ENCODE measurements at regions not wholly inside any gene's neighbourhood (a gene's known extent, or its start where the extent isn't known, plus 50 kb on each side); places are given as distances from the start of the nearest gene placed in this dataset.

- 54% methylated on average over 2 of the region's 6 CpGs for WGBS (ENCODE audit: insufficient coverage)
- H3K27me3 Mint-ChIP-seq = peaks cover 25 to 30% of the 10 kb centered on the region in 2 donors
Measured at GRCh38 chr7:127512663-127513062, 72.7 kb downstream of the GCC1 start.

GRCh38 chr7:127504715-127505114 is 80.7 kb downstream of the GCC1 start:
- H3K27ac ChIP-seq (ENCODE audit: low read length) = no peak overlapping the region
- Mint-ChIP-seq H3K9me3 (no peaks in the 10 kb centered on the region), H3K4me3 (no peak overlapping the region), H3K4me1 (no peaks in the 10 kb centered on the region), H3K27me3 (peaks cover 24 to 34% of the 10 kb centered on the region in 2 donors), H3K36me3 (no peaks in the 10 kb centered on the region), H3K27ac (no peak overlapping the region)
- H3K4me3 ChIP-seq (ENCODE audit: control insufficient read depth in 1 of 2, extremely low read depth in 1 of 2, low read length in 1 of 2) = no peak overlapping the region
- H3K27me3 ChIP-seq (replicated peaks in 1 of 2; ENCODE audit: control insufficient read depth in 2 of 2, extremely low read depth in 1 of 2, insufficient read depth in 2 of 2, low read length in 1 of 2) = peaks cover 0 to 8% of the 10 kb centered on the region in 2 experiments
- ATAC-seq (replicated peaks in 1 of 4) = no peak
- 0% methylated on average over 1 of the region's 4 CpGs for WGBS (ENCODE audit: insufficient coverage)
- ChIA-PET CTCF (interaction anchor here in 1 of 2 donors (1.1 kb wide), 1 partner anchor 10 kb away, joined by 4 read pairs; no protein-coding TSS in a partner anchor), POLR2A (no interaction called here)
- H3K36me3 ChIP-seq (ENCODE audit: control insufficient read depth in 2 of 2, extremely low read depth in 1 of 2, insufficient read depth in 1 of 2, low read length in 1 of 2) = no peaks in the 10 kb centered on the region
- DNase-seq = peak in 12 of 35 experiments; percentile 2 to 34 (median 8)
- H3K4me1 ChIP-seq (ENCODE audit: control insufficient read depth in 1 of 2, extremely low read depth in 1 of 2, insufficient read depth in 2 of 2, low read length in 2 of 2) = no peaks in the 10 kb centered on the region
- H3K9me3 ChIP-seq = no peaks in the 10 kb centered on the region

More at GRCh38 chr7:127512663-127513062, 72.7 kb downstream of the GCC1 start:
- Mint-ChIP-seq H3K27ac (no peak overlapping the region), H3K4me1 (no peaks in the 10 kb centered on the region), H3K4me3 (no peak overlapping the region), H3K36me3 (no peaks in the 10 kb centered on the region), H3K9me3 (no peaks in the 10 kb centered on the region)
- Histone ChIP-seq H3K27me3 (replicated peaks in 1 of 2; ENCODE audit: control insufficient read depth in 2 of 2, extremely low read depth in 1 of 2, insufficient read depth in 2 of 2, low read length in 1 of 2) (peaks cover 7% of the 10 kb centered on the region in 2 experiments), H3K36me3 (ENCODE audit: control insufficient read depth in 2 of 2, extremely low read depth in 1 of 2, insufficient read depth in 1 of 2, low read length in 1 of 2) (no peaks in the 10 kb centered on the region), H3K9me3 (no peaks in the 10 kb centered on the region), H3K4me1 (ENCODE audit: control insufficient read depth in 1 of 2, extremely low read depth in 1 of 2, insufficient read depth in 2 of 2, low read length in 2 of 2) (no peaks in the 10 kb centered on the region), H3K4me3 (ENCODE audit: control insufficient read depth in 1 of 2, extremely low read depth in 1 of 2, low read length in 1 of 2) (no peak overlapping the region), H3K27ac (ENCODE audit: low read length) (no peak overlapping the region)
- DNase-seq = no peak
- CTCF ChIA-PET = no interaction called here
- POLR2A ChIA-PET = no interaction called here
- ATAC-seq (replicated peaks in 1 of 4) = no peak

DNA sequence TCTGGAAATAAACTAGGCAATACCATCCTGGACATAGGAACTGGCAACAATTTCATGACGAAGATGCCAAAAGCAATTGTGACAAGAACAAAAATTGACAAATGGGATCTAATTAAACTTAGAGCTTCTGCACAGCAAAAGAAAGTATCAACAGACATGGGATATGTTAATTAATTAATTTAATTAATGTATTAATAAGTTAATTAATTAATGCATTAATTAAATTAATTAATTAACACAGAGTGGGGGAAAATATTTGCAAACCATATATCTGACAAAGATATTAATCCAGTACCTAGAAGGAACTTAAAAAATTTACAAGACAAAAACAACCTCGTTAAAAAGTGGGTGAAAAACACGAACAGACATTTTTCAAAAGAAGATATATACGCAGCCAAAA is 83.6 kb downstream of the GCC1 start:
- H3K36me3 ChIP-seq (ENCODE audit: control insufficient read depth in 2 of 2, extremely low read depth in 1 of 2, insufficient read depth in 1 of 2, low read length in 1 of 2) = no peaks in the 10 kb centered on the region
- no CpG with 5 or more reads among the region's 4 CpGs for WGBS (ENCODE audit: insufficient coverage)
- Mint-ChIP-seq H3K27me3 (peaks cover 18 to 20% of the 10 kb centered on the region in 2 donors), H3K4me1 (no peaks in the 10 kb centered on the region), H3K27ac (no peak overlapping the region), H3K4me3 (no peak overlapping the region), H3K9me3 (no peaks in the 10 kb centered on the region), H3K36me3 (no peaks in the 10 kb centered on the region)
- H3K27me3 ChIP-seq (replicated peaks in 1 of 2; ENCODE audit: control insufficient read depth in 2 of 2, extremely low read depth in 1 of 2, insufficient read depth in 2 of 2, low read length in 1 of 2) = peaks cover 0 to 2% of the 10 kb centered on the region in 2 experiments
- POLR2A ChIA-PET = no interaction called here
- ATAC-seq (replicated peaks in 1 of 4) (no peak), DNase-seq (no peak)
- CTCF ChIA-PET = no interaction called here
- H3K27ac ChIP-seq (ENCODE audit: low read length) = no peak overlapping the region
- no peak overlapping the region for H3K4me3 ChIP-seq (ENCODE audit: control insufficient read depth in 1 of 2, extremely low read depth in 1 of 2, low read length in 1 of 2)
- H3K4me1 ChIP-seq (ENCODE audit: control insufficient read depth in 1 of 2, extremely low read depth in 1 of 2, insufficient read depth in 2 of 2, low read length in 2 of 2) = no peaks in the 10 kb centered on the region
- H3K9me3 ChIP-seq = no peaks in the 10 kb centered on the region

DNA sequence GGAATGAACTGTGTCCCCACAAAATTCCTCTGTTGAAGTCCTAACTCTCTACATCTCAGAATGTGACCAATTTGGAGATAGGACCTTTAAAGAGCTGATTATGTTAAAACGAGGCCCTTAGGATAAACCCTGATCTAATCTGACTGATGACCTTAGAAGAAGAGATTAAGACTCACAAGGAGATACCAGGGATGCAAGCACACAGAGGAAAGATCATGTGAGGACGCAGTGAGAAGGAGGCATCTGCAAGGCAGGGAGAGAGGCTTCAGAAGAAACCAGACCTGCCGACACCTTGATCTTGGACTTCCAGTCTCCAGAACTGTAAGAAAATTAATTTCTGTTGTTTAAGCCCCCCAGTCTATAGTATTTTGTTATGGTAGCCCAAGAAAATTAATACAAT is 94.9 kb upstream of the ZNF800 start:
- no peaks in the 10 kb centered on the region for H3K9me3 ChIP-seq
- Mint-ChIP-seq H3K27ac (no peak overlapping the region), H3K4me3 (no peak overlapping the region), H3K4me1 (peaks cover 11 to 15% (median 12%) of the 10 kb centered on the region in 3 donors), H3K27me3 (peaks cover 6 to 24% of the 10 kb centered on the region in 2 donors), H3K9me3 (no peaks in the 10 kb centered on the region), H3K36me3 (no peaks in the 10 kb centered on the region)
- no peak overlapping the region for H3K4me3 ChIP-seq (ENCODE audit: control insufficient read depth in 1 of 2, extremely low read depth in 1 of 2, low read length in 1 of 2)
- ATAC-seq (replicated peaks in 1 of 4) = no peak
- ChIA-PET CTCF (no interaction called here), POLR2A (no interaction called here)
- no peaks in the 10 kb centered on the region for H3K36me3 ChIP-seq (ENCODE audit: control insufficient read depth in 2 of 2, extremely low read depth in 1 of 2, insufficient read depth in 1 of 2, low read length in 1 of 2)
- no peak overlapping the region for H3K27ac ChIP-seq (ENCODE audit: low read length)
- no peak for DNase-seq
- no peaks in the 10 kb centered on the region for H3K27me3 ChIP-seq (replicated peaks in 1 of 2; ENCODE audit: control insufficient read depth in 2 of 2, extremely low read depth in 1 of 2, insufficient read depth in 2 of 2, low read length in 1 of 2)
- 92% methylated on average over 2 of the region's 3 CpGs for WGBS (ENCODE audit: insufficient coverage)
- peaks cover 0 to 3% of the 10 kb centered on the region in 2 experiments for H3K4me1 ChIP-seq (ENCODE audit: control insufficient read depth in 1 of 2, extremely low read depth in 1 of 2, insufficient read depth in 2 of 2, low read length in 2 of 2)

DNA sequence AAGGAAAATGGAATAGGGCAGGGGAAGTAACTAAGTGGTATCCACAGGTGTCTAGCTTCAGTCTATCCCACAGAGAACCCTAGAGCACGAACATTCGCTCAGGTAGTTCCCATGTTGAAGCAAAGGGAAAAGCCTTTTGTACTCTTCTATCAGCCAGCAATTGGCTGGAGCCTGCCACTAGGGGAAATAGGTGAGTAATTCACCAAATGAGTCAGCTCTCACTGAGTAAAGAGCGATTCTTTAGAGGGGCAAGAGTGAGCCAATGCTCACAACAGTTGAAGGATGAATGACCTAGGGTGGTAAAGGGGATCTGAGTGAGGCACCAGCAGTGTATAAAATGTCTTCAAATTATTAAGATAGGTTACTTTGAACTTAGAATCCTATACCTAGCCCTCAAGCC is 94.1 kb upstream of the ZNF800 start:
- ChIA-PET POLR2A (no interaction called here), CTCF (no interaction called here)
- DNase-seq = no peak
- ATAC-seq (replicated peaks in 1 of 4) = no peak
- Histone ChIP-seq H3K4me1 (ENCODE audit: control insufficient read depth in 1 of 2, extremely low read depth in 1 of 2, insufficient read depth in 2 of 2, low read length in 2 of 2) (peaks cover 0 to 3% of the 10 kb centered on the region in 2 experiments), H3K27ac (ENCODE audit: low read length) (no peak overlapping the region), H3K36me3 (ENCODE audit: control insufficient read depth in 2 of 2, extremely low read depth in 1 of 2, insufficient read depth in 1 of 2, low read length in 1 of 2) (no peaks in the 10 kb centered on the region), H3K4me3 (ENCODE audit: control insufficient read depth in 1 of 2, extremely low read depth in 1 of 2, low read length in 1 of 2) (no peak overlapping the region), H3K27me3 (replicated peaks in 1 of 2; ENCODE audit: control insufficient read depth in 2 of 2, extremely low read depth in 1 of 2, insufficient read depth in 2 of 2, low read length in 1 of 2) (no peaks in the 10 kb centered on the region), H3K9me3 (no peaks in the 10 kb centered on the region)
- peaks cover 11 to 15% (median 12%) of the 10 kb centered on the region in 3 donors for H3K4me1 Mint-ChIP-seq
- WGBS (ENCODE audit: insufficient coverage) = no CpG with 5 or more reads among the region's 3 CpGs
- H3K4me3 Mint-ChIP-seq = no peak overlapping the region
- H3K27me3 Mint-ChIP-seq = peaks cover 6 to 23% of the 10 kb centered on the region in 2 donors
- no peak overlapping the region for H3K27ac Mint-ChIP-seq
- no peaks in the 10 kb centered on the region for H3K36me3 Mint-ChIP-seq
- no peaks in the 10 kb centered on the region for H3K9me3 Mint-ChIP-seq

DNA sequence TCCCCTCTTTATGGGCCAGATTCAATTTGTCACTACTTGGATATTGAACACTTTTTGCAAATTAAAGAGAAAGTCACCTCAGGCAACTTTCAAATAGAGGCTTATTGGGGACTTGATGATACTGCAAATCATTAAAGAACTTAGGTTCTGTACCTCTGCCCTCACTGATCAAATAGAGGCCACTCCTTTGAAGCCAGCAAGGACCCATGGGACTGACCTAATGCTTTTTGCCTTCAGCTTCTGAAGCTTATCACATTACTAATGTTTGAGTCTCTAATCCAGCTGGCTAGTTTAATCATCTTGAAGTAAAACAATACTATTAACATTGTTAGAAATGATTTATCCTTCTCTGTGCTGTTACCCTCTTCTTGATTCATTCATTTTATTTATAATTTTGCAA is 93.0 kb upstream of the ZNF800 start:
- Mint-ChIP-seq H3K4me1 (peaks cover 11 to 15% (median 12%) of the 10 kb centered on the region in 3 donors), H3K9me3 (no peaks in the 10 kb centered on the region), H3K27me3 (peaks cover 3 to 15% of the 10 kb centered on the region in 2 donors), H3K27ac (no peak overlapping the region), H3K36me3 (no peaks in the 10 kb centered on the region), H3K4me3 (peak overlapping the region in 1 of 3 donors; percentile 44)
- Histone ChIP-seq H3K4me1 (ENCODE audit: control insufficient read depth in 1 of 2, extremely low read depth in 1 of 2, insufficient read depth in 2 of 2, low read length in 2 of 2) (peaks cover 0 to 3% of the 10 kb centered on the region in 2 experiments), H3K27ac (ENCODE audit: low read length) (no peak overlapping the region), H3K4me3 (ENCODE audit: control insufficient read depth in 1 of 2, extremely low read depth in 1 of 2, low read length in 1 of 2) (no peak overlapping the region), H3K9me3 (no peaks in the 10 kb centered on the region), H3K27me3 (replicated peaks in 1 of 2; ENCODE audit: control insufficient read depth in 2 of 2, extremely low read depth in 1 of 2, insufficient read depth in 2 of 2, low read length in 1 of 2) (peaks cover 0 to 2% of the 10 kb centered on the region in 2 experiments), H3K36me3 (ENCODE audit: control insufficient read depth in 2 of 2, extremely low read depth in 1 of 2, insufficient read depth in 1 of 2, low read length in 1 of 2) (no peaks in the 10 kb centered on the region)
- ATAC-seq (replicated peaks in 1 of 4) (no peak), DNase-seq (no peak)
- CTCF ChIA-PET = no interaction called here
- POLR2A ChIA-PET = no interaction called here

DNA sequence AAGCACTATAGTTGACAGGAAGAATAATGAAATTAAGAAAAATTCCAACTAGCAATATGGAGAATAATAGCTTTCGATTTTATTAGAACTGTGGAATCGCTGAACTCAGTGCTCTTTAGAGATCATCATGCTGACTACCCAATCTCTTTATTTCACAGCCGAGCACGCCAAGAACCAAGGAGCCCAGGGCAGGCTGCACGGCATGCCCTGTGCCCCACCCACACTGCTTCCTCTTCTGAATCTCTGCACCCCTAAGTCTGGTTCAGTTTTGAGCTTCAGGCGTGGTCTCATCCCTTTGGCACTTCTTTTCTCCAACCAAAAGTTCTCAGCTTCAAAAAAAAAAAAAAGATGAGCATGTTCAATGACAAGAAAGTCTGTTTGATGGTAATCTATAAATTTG is 92.4 kb upstream of the ZNF800 start:
- ChIA-PET CTCF (interaction anchor here (0.6 kb wide), 2 partner anchors 18 to 129 kb away, joined by 3 to 4 read pairs; no protein-coding TSS in a partner anchor), POLR2A (interaction anchor here in 1 of 2 donors (0.6 kb wide), 1 partner anchor 77 kb away, joined by 3 read pairs; no protein-coding TSS in a partner anchor)
- peaks cover 3 to 10% of the 10 kb centered on the region in 2 donors for H3K27me3 Mint-ChIP-seq
- Histone ChIP-seq H3K36me3 (ENCODE audit: control insufficient read depth in 2 of 2, extremely low read depth in 1 of 2, insufficient read depth in 1 of 2, low read length in 1 of 2) (no peaks in the 10 kb centered on the region), H3K4me3 (ENCODE audit: control insufficient read depth in 1 of 2, extremely low read depth in 1 of 2, low read length in 1 of 2) (no peak overlapping the region), H3K27ac (ENCODE audit: low read length) (no peak overlapping the region), H3K9me3 (no peaks in the 10 kb centered on the region), H3K4me1 (ENCODE audit: control insufficient read depth in 1 of 2, extremely low read depth in 1 of 2, insufficient read depth in 2 of 2, low read length in 2 of 2) (peaks cover 0 to 3% of the 10 kb centered on the region in 2 experiments), H3K27me3 (replicated peaks in 1 of 2; ENCODE audit: control insufficient read depth in 2 of 2, extremely low read depth in 1 of 2, insufficient read depth in 2 of 2, low read length in 1 of 2) (peaks cover 2% of the 10 kb centered on the region in 2 experiments)
- peak overlapping the region; percentile 25 to 55 (median 44) for H3K4me3 Mint-ChIP-seq
- peak overlapping the region in 1 of 2 donors; percentile 12 for H3K27ac Mint-ChIP-seq
- peak in 3 of 4 experiments; percentile 45 to 53 (median 53) for ATAC-seq (replicated peaks in 1 of 4)
- H3K9me3 Mint-ChIP-seq = no peaks in the 10 kb centered on the region
- WGBS (ENCODE audit: insufficient coverage) = 52% methylated on average over 3 of the region's 6 CpGs
- H3K36me3 Mint-ChIP-seq = no peaks in the 10 kb centered on the region
- no peak for DNase-seq
- H3K4me1 Mint-ChIP-seq = peaks cover 11 to 15% (median 12%) of the 10 kb centered on the region in 3 donors
